ENCODE measurements at regions not wholly inside any gene's neighbourhood (a gene's known extent, or its start where the extent isn't known, plus 50 kb on each side); places are given as distances from the start of the nearest gene placed in this dataset.

GRCh38 chr5:154111214-154111613, 72.4 kb downstream of the MFAP3 start:
- TF ChIP-seq POLR2AphosphoS5 (IDR thresholded peaks at IDR 0.05) (no peak), POLR2A (IDR thresholded peaks at IDR 0.05) (no peak)
- TF ChIP-seq, protein P1, sequence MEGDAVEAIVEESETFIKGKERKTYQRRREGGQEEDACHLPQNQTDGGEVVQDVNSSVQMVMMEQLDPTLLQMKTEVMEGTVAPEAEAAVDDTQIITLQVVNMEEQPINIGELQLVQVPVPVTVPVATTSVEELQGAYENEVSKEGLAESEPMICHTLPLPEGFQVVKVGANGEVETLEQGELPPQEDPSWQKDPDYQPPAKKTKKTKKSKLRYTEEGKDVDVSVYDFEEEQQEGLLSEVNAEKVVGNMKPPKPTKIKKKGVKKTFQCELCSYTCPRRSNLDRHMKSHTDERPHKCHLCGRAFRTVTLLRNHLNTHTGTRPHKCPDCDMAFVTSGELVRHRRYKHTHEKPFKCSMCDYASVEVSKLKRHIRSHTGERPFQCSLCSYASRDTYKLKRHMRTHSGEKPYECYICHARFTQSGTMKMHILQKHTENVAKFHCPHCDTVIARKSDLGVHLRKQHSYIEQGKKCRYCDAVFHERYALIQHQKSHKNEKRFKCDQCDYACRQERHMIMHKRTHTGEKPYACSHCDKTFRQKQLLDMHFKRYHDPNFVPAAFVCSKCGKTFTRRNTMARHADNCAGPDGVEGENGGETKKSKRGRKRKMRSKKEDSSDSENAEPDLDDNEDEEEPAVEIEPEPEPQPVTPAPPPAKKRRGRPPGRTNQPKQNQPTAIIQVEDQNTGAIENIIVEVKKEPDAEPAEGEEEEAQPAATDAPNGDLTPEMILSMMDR (IDR thresholded peaks at IDR 0.05): no peak
